ENCODE measurements at regions not wholly inside any gene's neighbourhood (a gene's known extent, or its start where the extent isn't known, plus 50 kb on each side); places are given as distances from the start of the nearest gene placed in this dataset.

DNA sequence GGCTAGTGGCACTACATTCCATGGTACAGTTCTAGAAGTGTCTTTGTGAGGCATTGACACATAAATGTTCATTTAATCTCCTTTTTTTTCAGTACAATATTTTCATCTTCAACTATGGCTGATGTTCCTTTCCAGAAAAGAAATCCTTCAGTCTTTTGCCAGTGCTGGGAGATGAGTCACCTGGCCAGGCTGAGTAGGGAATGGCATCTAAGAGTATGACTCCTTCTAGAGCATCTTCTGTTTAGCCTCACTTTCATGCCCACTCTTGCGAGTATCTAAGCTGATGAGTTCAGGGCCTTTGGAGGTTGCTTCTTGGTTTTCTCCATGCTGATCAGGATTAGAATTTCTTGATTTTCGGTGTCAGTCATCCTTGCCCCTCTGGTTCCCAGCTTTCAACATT is 124.4 kb downstream of the SLC28A3 start:
- Mint-ChIP-seq H3K27ac (no peak overlapping the region), H3K4me1 (no peaks in the 10 kb centered on the region), H3K36me3 (ENCODE audit: low read depth) (no peaks in the 10 kb centered on the region), H3K27me3 (ENCODE audit: insufficient read depth, low read depth, poor library complexity) (no peaks in the 10 kb centered on the region), H3K9me3 (no peaks in the 10 kb centered on the region; the same call in 2 of the 3 replicates), H3K4me3 (no peak overlapping the region)
- H2AFZ ChIP-seq = no peak overlapping the region
- no peaks in the 10 kb centered on the region for H3F3A ChIP-seq (replicated peaks; ENCODE audit: low read depth)
- TF ChIP-seq, protein P1, sequence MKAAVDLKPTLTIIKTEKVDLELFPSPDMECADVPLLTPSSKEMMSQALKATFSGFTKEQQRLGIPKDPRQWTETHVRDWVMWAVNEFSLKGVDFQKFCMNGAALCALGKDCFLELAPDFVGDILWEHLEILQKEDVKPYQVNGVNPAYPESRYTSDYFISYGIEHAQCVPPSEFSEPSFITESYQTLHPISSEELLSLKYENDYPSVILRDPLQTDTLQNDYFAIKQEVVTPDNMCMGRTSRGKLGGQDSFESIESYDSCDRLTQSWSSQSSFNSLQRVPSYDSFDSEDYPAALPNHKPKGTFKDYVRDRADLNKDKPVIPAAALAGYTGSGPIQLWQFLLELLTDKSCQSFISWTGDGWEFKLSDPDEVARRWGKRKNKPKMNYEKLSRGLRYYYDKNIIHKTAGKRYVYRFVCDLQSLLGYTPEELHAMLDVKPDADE (IDR thresholded peaks at IDR 0.05) = no peak
- TF ChIP-seq EZH2 (IDR thresholded peaks at IDR 0.05; ENCODE audit: low read depth, unreplicated experiment) = no peak
- TF ChIP-seq POLR2AphosphoS5 (IDR thresholded peaks at IDR 0.05; ENCODE audit: low read depth) = no peak
- TF ChIP-seq ZNF331 (CRISPR knock-in tag; IDR thresholded peaks at IDR 0.05; ENCODE audit: low read depth) = no peak
- ATAC-seq = no peak
- H3K4me2 ChIP-seq = no peak overlapping the region
- no peaks in the 10 kb centered on the region for H3K27me3 ChIP-seq (ENCODE audit: insufficient read depth)
- H3K36me3 ChIP-seq (ENCODE audit: insufficient read depth) = no peaks in the 10 kb centered on the region
- H3K4me1 ChIP-seq (ENCODE audit: insufficient read depth) = no peaks in the 10 kb centered on the region
- H3K9me2 ChIP-seq (ENCODE audit: insufficient read depth) = 0 out of 2 replicates have a peak, but pooled peaks cover 7% of the 10 kb centered on the region
- no peak for DNase-seq (ENCODE audit: low spot score)
- H3K4me3 ChIP-seq = no peak overlapping the region
- no peaks in the 10 kb centered on the region for H3K79me2 ChIP-seq (replicated peaks; ENCODE audit: insufficient read depth)
- H3K27ac ChIP-seq (ENCODE audit: low read depth) = no peak overlapping the region
- H4K20me1 ChIP-seq (replicated peaks; ENCODE audit: insufficient read depth) = no peaks in the 10 kb centered on the region

DNA sequence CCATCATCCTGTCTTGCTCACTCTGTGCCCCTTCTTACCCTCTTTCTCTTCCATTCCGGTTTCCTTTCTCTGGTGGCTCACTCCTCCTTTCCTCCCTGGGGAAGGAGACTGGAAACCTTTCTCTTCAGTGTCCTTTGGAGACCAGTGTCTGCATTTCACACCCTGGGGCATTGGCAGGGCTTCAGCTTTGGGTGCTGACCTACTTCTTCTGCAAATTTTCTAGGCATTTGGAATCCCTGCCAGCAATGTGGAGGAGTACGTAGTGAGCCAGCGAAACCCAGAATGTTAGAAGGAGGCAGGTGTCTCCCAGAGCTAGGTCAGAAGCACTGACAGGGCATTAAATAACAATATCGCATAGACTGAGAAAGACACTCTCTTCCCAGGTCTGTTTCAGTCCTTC is 122.2 kb downstream of the SLC28A3 start:
- H4K20me1 ChIP-seq (replicated peaks; ENCODE audit: insufficient read depth) = no peaks in the 10 kb centered on the region
- Mint-ChIP-seq H3K27me3 (ENCODE audit: insufficient read depth, low read depth, poor library complexity) (no peaks in the 10 kb centered on the region), H3K4me3 (no peak overlapping the region), H3K27ac (no peak overlapping the region), H3K36me3 (ENCODE audit: low read depth) (peaks cover 3% of the 10 kb centered on the region; the same call in 1 of the 3 replicates), H3K9me3 (peaks cover 13% of the 10 kb centered on the region), H3K4me1 (no peaks in the 10 kb centered on the region)
- H3K4me2 ChIP-seq = no peak overlapping the region
- no peaks in the 10 kb centered on the region for H3K9me2 ChIP-seq (ENCODE audit: insufficient read depth)
- H3K4me1 ChIP-seq (ENCODE audit: insufficient read depth) = no peaks in the 10 kb centered on the region
- H3F3A ChIP-seq (replicated peaks; ENCODE audit: low read depth) = no peaks in the 10 kb centered on the region
- no peaks in the 10 kb centered on the region; the same call in 1 of the 2 replicates for H3K36me3 ChIP-seq (ENCODE audit: insufficient read depth)
- H3K27ac ChIP-seq (ENCODE audit: low read depth) = no peak overlapping the region
- DNase-seq (ENCODE audit: low spot score) = no peak
- H3K27me3 ChIP-seq (ENCODE audit: insufficient read depth) = no peaks in the 10 kb centered on the region
- no peak for ATAC-seq
- H3K79me2 ChIP-seq (replicated peaks; ENCODE audit: insufficient read depth) = no peaks in the 10 kb centered on the region
- H2AFZ ChIP-seq = no peak overlapping the region
- H3K4me3 ChIP-seq = no peak overlapping the region
- TF ChIP-seq EZH2phosphoT487 (IDR thresholded peaks at IDR 0.05; ENCODE audit: unreplicated experiment) (no peak), ZNF331 (CRISPR knock-in tag; IDR thresholded peaks at IDR 0.05; ENCODE audit: low read depth) (no peak), CREB1 (CRISPR knock-in tag; IDR thresholded peaks at IDR 0.05; ENCODE audit: low read depth) (no peak), POLR2AphosphoS5 (IDR thresholded peaks at IDR 0.05; ENCODE audit: low read depth) (no peak), JUNB (IDR thresholded peaks at IDR 0.05; ENCODE audit: unreplicated experiment) (no peak), STAT1 (IDR thresholded peaks at IDR 0.05; ENCODE audit: unreplicated experiment) (no peak), NANOG (IDR thresholded peaks at IDR 0.05; ENCODE audit: borderline replicate concordance) (no peak), ZNF114 (CRISPR knock-in tag; IDR thresholded peaks at IDR 0.05) (no peak), EZH2 (IDR thresholded peaks at IDR 0.05; ENCODE audit: low read depth, unreplicated experiment) (no peak)
- TF ChIP-seq, protein P1 (IDR thresholded peaks at IDR 0.05) = no peak
- TF ChIP-seq, protein P2, sequence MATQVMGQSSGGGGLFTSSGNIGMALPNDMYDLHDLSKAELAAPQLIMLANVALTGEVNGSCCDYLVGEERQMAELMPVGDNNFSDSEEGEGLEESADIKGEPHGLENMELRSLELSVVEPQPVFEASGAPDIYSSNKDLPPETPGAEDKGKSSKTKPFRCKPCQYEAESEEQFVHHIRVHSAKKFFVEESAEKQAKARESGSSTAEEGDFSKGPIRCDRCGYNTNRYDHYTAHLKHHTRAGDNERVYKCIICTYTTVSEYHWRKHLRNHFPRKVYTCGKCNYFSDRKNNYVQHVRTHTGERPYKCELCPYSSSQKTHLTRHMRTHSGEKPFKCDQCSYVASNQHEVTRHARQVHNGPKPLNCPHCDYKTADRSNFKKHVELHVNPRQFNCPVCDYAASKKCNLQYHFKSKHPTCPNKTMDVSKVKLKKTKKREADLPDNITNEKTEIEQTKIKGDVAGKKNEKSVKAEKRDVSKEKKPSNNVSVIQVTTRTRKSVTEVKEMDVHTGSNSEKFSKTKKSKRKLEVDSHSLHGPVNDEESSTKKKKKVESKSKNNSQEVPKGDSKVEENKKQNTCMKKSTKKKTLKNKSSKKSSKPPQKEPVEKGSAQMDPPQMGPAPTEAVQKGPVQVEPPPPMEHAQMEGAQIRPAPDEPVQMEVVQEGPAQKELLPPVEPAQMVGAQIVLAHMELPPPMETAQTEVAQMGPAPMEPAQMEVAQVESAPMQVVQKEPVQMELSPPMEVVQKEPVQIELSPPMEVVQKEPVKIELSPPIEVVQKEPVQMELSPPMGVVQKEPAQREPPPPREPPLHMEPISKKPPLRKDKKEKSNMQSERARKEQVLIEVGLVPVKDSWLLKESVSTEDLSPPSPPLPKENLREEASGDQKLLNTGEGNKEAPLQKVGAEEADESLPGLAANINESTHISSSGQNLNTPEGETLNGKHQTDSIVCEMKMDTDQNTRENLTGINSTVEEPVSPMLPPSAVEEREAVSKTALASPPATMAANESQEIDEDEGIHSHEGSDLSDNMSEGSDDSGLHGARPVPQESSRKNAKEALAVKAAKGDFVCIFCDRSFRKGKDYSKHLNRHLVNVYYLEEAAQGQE (IDR thresholded peaks at IDR 0.05; ENCODE audit: unreplicated experiment) = no peak

All from GM23338 (cell line).